Astrocyte (in vitro differentiated cells and primary cell): ENCODE measurements at regions not wholly inside any gene's neighbourhood (a gene's known extent, or its start where the extent isn't known, plus 50 kb on each side); places are given as distances from the start of the nearest gene placed in this dataset.

Experiments used
- DNase-seq: peaks from one replicate; pipeline ENCODE4 v3.0.0-alpha.2; 2010; ENCODE audit warnings: low read depth
- FAIRE-seq: peaks from 2 replicates; lab custom pipeline; 2011; peaks lifted over from hg19 to GRCh38; lab: Jason Lieb, UNC
- H2AFZ ChIP-seq: 2 replicates; pipeline ENCODE4 v1.6.0; 2012; ENCODE audit warnings: low read depth, low read length, inconsistent platforms
- H3K27ac ChIP-seq: 2 replicates; pipeline ENCODE4 v1.5.1; 2011; ENCODE audit warnings: low read depth, low read length, inconsistent platforms
- H3K27me3 ChIP-seq: 2 replicates; pipeline ENCODE4 v1.6.0; 2011; ENCODE audit warnings: low read length, inconsistent platforms; ENCODE audit not compliant: insufficient read depth
- H3K36me3 ChIP-seq: 2 replicates; pipeline ENCODE4 v1.5.1; 2011; ENCODE audit warnings: low read length, inconsistent platforms; ENCODE audit not compliant: insufficient read depth
- H3K4me1 ChIP-seq: 2 replicates; pipeline ENCODE4 v1.5.1; 2011; ENCODE audit warnings: low read length, inconsistent platforms; ENCODE audit not compliant: insufficient read depth
- H3K4me2 ChIP-seq: 2 replicates; pipeline ENCODE4 v1.6.0; 2012; ENCODE audit warnings: low read length, inconsistent platforms
- H3K4me3 ChIP-seq: 2 replicates; pipeline ENCODE4 v1.5.1; 2011; ENCODE audit warnings: low read depth, mild to moderate bottlenecking, low read length, inconsistent platforms; ENCODE audit not compliant: insufficient read depth
- H3K79me2 ChIP-seq: 2 replicates; pipeline ENCODE4 v1.6.0; 2012; ENCODE audit warnings: mild to moderate bottlenecking, low read length, inconsistent platforms; ENCODE audit not compliant: insufficient read depth
- H3K9ac ChIP-seq: 2 replicates; pipeline ENCODE4 v1.6.0; 2012; ENCODE audit warnings: mild to moderate bottlenecking, low read length, inconsistent platforms
- H3K9me3 ChIP-seq: 2 replicates; pipeline ENCODE4 v1.5.1; 2012; ENCODE audit warnings: low read depth, mild to moderate bottlenecking, low read length, inconsistent platforms; ENCODE audit not compliant: insufficient read depth
- H4K20me1 ChIP-seq: 2 replicates; pipeline ENCODE4 v1.6.0; 2012; ENCODE audit warnings: low read length, inconsistent platforms; ENCODE audit not compliant: insufficient read depth
- H3K27ac Mint-ChIP-seq: one replicate; pipeline ENCODE4 v1.8.0; 2021; ENCODE audit warnings: mild to moderate bottlenecking, mixed read lengths; ENCODE audit not compliant: unreplicated experiment
- H3K27me3 Mint-ChIP-seq: one replicate; pipeline ENCODE4 v1.8.0; 2021; ENCODE audit warnings: low read depth, mixed read lengths; ENCODE audit not compliant: unreplicated experiment
- H3K36me3 Mint-ChIP-seq: one replicate; pipeline ENCODE4 v1.8.0; 2021; ENCODE audit warnings: low read depth, mixed read lengths; ENCODE audit not compliant: unreplicated experiment
- H3K4me1 Mint-ChIP-seq: one replicate; pipeline ENCODE4 v1.8.0; 2021; ENCODE audit warnings: low read depth, mixed read lengths; ENCODE audit not compliant: unreplicated experiment
- H3K4me3 Mint-ChIP-seq: one replicate; pipeline ENCODE4 v1.8.0; 2021; ENCODE audit warnings: mild to moderate bottlenecking, moderate library complexity, mixed read lengths; ENCODE audit not compliant: unreplicated experiment
- H3K9me3 Mint-ChIP-seq: one replicate; pipeline ENCODE4 v1.8.0; 2021; ENCODE audit warnings: mild to moderate bottlenecking, mixed read lengths; ENCODE audit not compliant: unreplicated experiment
- EZH2 ChIP-seq: IDR thresholded peaks from 2 replicates; pipeline ENCODE4 v1.6.1; 2012; ENCODE audit warnings: mild to moderate bottlenecking, low read length, inconsistent platforms; ENCODE audit not compliant: insufficient read depth
- TF ChIP-seq, protein P1 (sequence below): IDR thresholded peaks from 2 replicates; pipeline ENCODE4 v1.5.1; 2011; ENCODE audit warnings: low read depth, mild to moderate bottlenecking, inconsistent platforms, low read length, moderate library complexity; ENCODE audit not compliant: insufficient read depth

DNA sequence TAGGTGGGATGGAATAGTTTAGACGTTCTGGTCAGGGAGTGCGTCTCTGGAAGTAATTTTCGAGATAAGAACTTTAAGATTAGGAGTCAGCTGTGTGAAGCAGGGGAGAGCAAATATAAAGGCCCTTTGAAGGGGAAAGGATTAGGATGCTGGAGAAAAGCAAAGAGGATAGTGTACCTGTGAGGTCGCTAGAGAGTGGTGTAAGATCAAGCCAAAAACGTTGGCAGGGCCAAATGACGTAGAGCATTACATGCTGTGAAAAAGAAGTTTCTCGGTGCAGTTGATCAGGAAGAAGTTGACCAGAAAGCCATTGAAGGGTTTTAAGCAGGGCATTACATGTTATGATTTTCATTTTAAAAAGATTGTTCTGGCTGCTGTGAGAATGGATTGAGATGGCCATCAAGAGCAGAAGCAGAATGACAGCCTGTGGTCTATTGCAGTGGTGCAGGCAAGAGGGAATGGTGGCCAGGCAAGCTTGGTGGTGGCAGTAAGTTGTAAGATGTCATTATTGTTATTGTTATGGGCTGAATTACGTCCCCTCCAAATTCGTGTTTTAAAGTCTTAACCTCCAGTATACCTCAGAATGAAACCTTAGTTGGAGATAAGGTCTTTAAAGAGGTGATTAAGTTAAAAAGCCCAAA lies 113.6 kb upstream of the KIF26B start:
- DNase-seq (no peak), FAIRE-seq (no peak)
- H3K9ac ChIP-seq: no peak overlapping the region
- no peak overlapping the region for H3K4me2 ChIP-seq
- H3K27me3 ChIP-seq: no peaks in the 10 kb centered on the region
- H3K27me3 Mint-ChIP-seq: no peaks in the 10 kb centered on the region
- H2AFZ ChIP-seq: no peak overlapping the region
- no peak overlapping the region for H3K4me3 ChIP-seq
- no peak overlapping the region for H3K4me3 Mint-ChIP-seq
- no peak overlapping the region for H3K27ac ChIP-seq
- H3K4me1 Mint-ChIP-seq: no peaks in the 10 kb centered on the region
- no peaks in the 10 kb centered on the region for H3K9me3 ChIP-seq
- H3K9me3 Mint-ChIP-seq: no peaks in the 10 kb centered on the region
- no peaks in the 10 kb centered on the region for H3K36me3 Mint-ChIP-seq
- no peaks in the 10 kb centered on the region for H3K36me3 ChIP-seq
- no peaks in the 10 kb centered on the region for H3K79me2 ChIP-seq
- peaks cover 4% of the 10 kb centered on the region for H3K4me1 ChIP-seq
- no peak overlapping the region for H3K27ac Mint-ChIP-seq
- no peaks in the 10 kb centered on the region for H4K20me1 ChIP-seq
- TF ChIP-seq, protein P1, sequence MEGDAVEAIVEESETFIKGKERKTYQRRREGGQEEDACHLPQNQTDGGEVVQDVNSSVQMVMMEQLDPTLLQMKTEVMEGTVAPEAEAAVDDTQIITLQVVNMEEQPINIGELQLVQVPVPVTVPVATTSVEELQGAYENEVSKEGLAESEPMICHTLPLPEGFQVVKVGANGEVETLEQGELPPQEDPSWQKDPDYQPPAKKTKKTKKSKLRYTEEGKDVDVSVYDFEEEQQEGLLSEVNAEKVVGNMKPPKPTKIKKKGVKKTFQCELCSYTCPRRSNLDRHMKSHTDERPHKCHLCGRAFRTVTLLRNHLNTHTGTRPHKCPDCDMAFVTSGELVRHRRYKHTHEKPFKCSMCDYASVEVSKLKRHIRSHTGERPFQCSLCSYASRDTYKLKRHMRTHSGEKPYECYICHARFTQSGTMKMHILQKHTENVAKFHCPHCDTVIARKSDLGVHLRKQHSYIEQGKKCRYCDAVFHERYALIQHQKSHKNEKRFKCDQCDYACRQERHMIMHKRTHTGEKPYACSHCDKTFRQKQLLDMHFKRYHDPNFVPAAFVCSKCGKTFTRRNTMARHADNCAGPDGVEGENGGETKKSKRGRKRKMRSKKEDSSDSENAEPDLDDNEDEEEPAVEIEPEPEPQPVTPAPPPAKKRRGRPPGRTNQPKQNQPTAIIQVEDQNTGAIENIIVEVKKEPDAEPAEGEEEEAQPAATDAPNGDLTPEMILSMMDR: no peak
- TF ChIP-seq EZH2: no peak

DNA sequence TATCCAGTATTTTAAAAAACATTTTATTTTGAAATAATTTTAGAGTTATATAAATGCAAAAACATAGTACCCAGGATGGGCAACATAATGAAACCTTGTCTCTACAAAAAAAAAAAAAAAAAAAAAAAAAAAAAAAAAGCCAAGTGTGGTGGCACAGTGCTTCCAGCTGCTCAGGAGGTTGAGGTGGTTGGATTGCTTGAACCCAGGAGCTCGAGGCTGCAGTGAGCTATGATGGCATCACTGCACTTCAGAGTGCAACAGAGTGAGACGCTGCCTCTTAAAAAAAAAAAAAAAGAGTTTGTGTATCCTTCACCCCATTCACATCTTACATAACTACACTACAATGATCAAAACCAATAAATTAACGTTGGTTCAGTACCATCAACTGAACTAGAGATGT lies 115.6 kb upstream of the KIF26B start:
- Mint-ChIP-seq H3K36me3 (no peaks in the 10 kb centered on the region), H3K27me3 (no peaks in the 10 kb centered on the region), H3K4me1 (no peaks in the 10 kb centered on the region), H3K4me3 (no peak overlapping the region), H3K27ac (no peak overlapping the region), H3K9me3 (no peaks in the 10 kb centered on the region)
- Histone ChIP-seq H3K4me1 (no peaks in the 10 kb centered on the region), H3K27me3 (no peaks in the 10 kb centered on the region), H3K36me3 (no peaks in the 10 kb centered on the region), H3K27ac (no peak overlapping the region), H3K4me3 (no peak overlapping the region), H3K9ac (no peak overlapping the region), H3K9me3 (no peaks in the 10 kb centered on the region), H4K20me1 (no peaks in the 10 kb centered on the region), H3K4me2 (no peak overlapping the region), H2AFZ (no peak overlapping the region), H3K79me2 (no peaks in the 10 kb centered on the region)
- DNase-seq: no peak
- TF ChIP-seq, protein P1: no peak
- no peak for TF ChIP-seq EZH2
- FAIRE-seq: no peak

DNA sequence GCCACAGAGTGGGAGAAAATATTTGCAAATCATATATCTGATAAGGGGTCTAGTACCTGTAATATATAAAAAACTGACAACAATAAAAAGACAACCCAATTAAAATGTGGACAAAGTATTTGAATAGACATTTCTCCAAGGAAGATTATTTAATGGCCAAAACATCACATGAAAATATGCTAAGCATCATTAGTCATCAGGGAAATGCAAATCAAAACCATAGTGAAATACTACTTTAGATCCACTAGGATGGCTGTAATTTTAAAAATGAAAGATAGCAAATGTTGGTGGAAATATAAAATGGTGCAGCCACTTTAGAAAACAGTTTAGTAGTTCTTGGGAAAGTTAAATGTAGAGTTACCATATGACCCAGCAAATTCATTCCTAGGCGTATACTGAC lies 118.7 kb upstream of the KIF26B start:
- peaks cover 2% of the 10 kb centered on the region for H3K4me1 Mint-ChIP-seq
- no peak overlapping the region for H3K27ac Mint-ChIP-seq
- Histone ChIP-seq H3K4me2 (no peak overlapping the region), H4K20me1 (no peaks in the 10 kb centered on the region), H3K4me1 (no peaks in the 10 kb centered on the region), H3K4me3 (no peak overlapping the region), H3K79me2 (no peaks in the 10 kb centered on the region), H3K27me3 (no peaks in the 10 kb centered on the region), H3K27ac (no peak overlapping the region), H3K9me3 (no peaks in the 10 kb centered on the region), H3K36me3 (no peaks in the 10 kb centered on the region), H2AFZ (no peak overlapping the region), H3K9ac (no peak overlapping the region)
- DNase-seq: no peak
- no peaks in the 10 kb centered on the region for H3K27me3 Mint-ChIP-seq
- H3K36me3 Mint-ChIP-seq: peaks cover 2% of the 10 kb centered on the region
- FAIRE-seq: no peak
- TF ChIP-seq, protein P1: no peak
- TF ChIP-seq EZH2: no peak
- no peak overlapping the region for H3K4me3 Mint-ChIP-seq
- no peaks in the 10 kb centered on the region for H3K9me3 Mint-ChIP-seq
